ENCODE measurements at regions not wholly inside any gene's neighbourhood (a gene's known extent, or its start where the extent isn't known, plus 50 kb on each side); places are given as distances from the start of the nearest gene placed in this dataset.

DNA sequence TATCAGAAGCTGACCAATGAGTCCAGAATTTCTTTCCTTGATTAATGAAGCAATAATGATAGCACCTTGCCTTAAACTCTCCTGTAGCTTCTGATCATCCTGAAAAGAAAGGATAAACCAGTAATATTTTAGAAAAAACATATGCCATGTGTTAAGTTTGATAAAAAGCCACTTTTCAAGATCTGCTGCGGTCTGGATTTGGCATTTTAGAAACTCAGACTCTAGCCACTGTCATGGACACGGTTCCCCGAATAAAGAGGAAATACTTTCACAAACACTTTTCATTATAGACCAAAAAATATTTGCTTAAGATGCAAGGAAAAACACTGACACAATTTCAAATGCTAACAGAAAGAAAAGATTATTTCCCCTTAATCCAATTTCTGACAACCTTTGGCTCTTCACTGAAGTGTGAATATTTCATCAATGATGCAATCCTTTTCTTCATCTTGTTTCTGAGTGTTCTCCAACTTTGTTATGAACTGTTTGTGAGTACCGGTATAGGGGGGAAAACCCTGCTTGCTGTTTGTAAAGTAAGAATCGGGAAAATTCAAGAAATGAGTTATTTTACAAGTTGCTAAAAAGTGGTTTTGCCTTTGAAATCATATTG is 329.5 kb downstream of the CRPPA start:
- TF ChIP-seq CTCF (IDR thresholded peaks at IDR 0.05) (no peak), POLR2A (IDR thresholded peaks at IDR 0.05) (no peak), EP300 (IDR thresholded peaks at IDR 0.05) (no peak)

Data from tibial nerve (tissue), 4 donors.